Memory B cell (primary cell): ENCODE measurements at regions not wholly inside any gene's neighbourhood (a gene's known extent, or its start where the extent isn't known, plus 50 kb on each side); places are given as distances from the start of the nearest gene placed in this dataset.
"Not testable (repeated sequence)": the region's sequence is repeated elsewhere in the genome, so short reads cannot be mapped to it uniquely, and the experiment has no call there.

Experiments used
- ATAC-seq: fragments of 150-1000 bp; cut with Tn5 transposase; 2 replicates; pipeline ENCODE4 v1.10.0; 2021; ENCODE audit warnings: low read depth, mild to moderate bottlenecking, moderate library complexity
- DNase-seq, 2 donors: peaks; one replicate each; pipeline ENCODE4 v3.0.0; 2022; ENCODE audit warnings: low spot score in 2 of 2
- H3K27ac Mint-ChIP-seq: one replicate; pipeline ENCODE4 v1.8.0; 2022; ENCODE audit warnings: mild to moderate bottlenecking, moderate library complexity, mixed read lengths
- H3K27me3 Mint-ChIP-seq: one replicate; pipeline ENCODE4 v1.8.0; 2022; ENCODE audit warnings: mixed read lengths
- H3K36me3 Mint-ChIP-seq: one replicate; pipeline ENCODE4 v1.8.0; 2022; ENCODE audit warnings: mild to moderate bottlenecking, mixed read lengths
- H3K4me1 Mint-ChIP-seq: one replicate; pipeline ENCODE4 v1.8.0; 2022; ENCODE audit warnings: mixed read lengths
- H3K4me3 Mint-ChIP-seq: one replicate; pipeline ENCODE4 v1.8.0; 2022; ENCODE audit warnings: mild to moderate bottlenecking, moderate library complexity, mixed read lengths
- H3K9me3 Mint-ChIP-seq: one replicate; pipeline ENCODE4 v1.8.0; 2022; ENCODE audit warnings: mixed read lengths

- H3K4me3 Mint-ChIP-seq, ATAC-seq, DNase-seq, H3K27ac Mint-ChIP-seq, H3K36me3 Mint-ChIP-seq, H3K4me1 Mint-ChIP-seq, H3K27me3 Mint-ChIP-seq, H3K9me3 Mint-ChIP-seq: not testable (repeated sequence)
These were observed 149.2 kb downstream of the PCDH7 start for GRCh38 chr4:30869387-30869786.

GRCh38 chr4:30870513-30870912, 150.3 kb downstream of the PCDH7 start:
- H3K4me3 Mint-ChIP-seq, result no peak overlapping the region
- DNase-seq, result no peak
- no peaks in the 10 kb centered on the region for H3K27me3 Mint-ChIP-seq
- no peak overlapping the region for H3K27ac Mint-ChIP-seq
- H3K4me1 Mint-ChIP-seq, result no peaks in the 10 kb centered on the region
- ATAC-seq, result no peak
- no peaks in the 10 kb centered on the region for H3K36me3 Mint-ChIP-seq
- peaks cover 4% of the 10 kb centered on the region for H3K9me3 Mint-ChIP-seq

GRCh38 chr4:30875658-30876269, 155.6 kb downstream of the PCDH7 start:
- no peaks in the 10 kb centered on the region for H3K27me3 Mint-ChIP-seq

DNA sequence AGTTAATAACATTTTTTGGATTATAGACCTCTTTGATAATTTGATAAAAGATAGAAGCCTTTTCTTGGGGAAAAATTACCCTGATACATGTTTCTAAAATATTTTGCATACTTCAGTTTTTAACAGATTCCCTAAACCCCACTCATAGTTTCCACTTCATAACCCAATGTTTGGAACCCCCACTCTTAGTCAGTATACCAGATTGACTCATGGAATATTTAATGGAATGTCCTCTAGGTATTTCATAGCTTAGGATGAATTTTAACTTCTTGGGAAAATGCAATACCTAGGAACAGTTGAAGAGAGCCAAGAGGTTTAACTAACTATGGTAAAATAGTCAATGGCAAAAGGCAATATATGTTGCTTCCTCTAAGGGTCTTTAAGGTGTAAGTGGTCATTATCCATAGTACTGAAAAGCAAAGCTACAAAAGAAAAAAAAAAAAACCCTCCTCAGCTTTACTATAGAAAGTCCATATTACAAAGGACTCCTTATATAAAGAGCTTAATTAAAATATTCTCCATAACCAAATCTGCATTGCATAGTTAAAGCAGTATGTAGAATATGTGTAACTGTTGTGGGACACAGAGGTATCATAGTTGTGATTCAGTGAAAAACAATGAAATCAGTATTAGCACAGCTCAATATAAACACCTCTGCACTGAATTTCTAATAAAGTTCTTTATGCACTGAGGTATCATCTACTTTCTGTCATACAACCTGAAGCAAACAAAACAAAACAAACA, 159.9 kb downstream of the PCDH7 start:
- Mint-ChIP-seq H3K27me3 (no peaks in the 10 kb centered on the region), H3K4me3 (no peak overlapping the region), H3K36me3 (no peaks in the 10 kb centered on the region), H3K27ac (no peak overlapping the region), H3K4me1 (peaks cover 2% of the 10 kb centered on the region), H3K9me3 (peaks cover 4% of the 10 kb centered on the region)
- DNase-seq, result no peak
- no peak for ATAC-seq

More at GRCh38 chr4:30875658-30876269, 155.6 kb downstream of the PCDH7 start:
- Mint-ChIP-seq H3K27ac (no peak overlapping the region), H3K4me1 (no peaks in the 10 kb centered on the region), H3K36me3 (no peaks in the 10 kb centered on the region), H3K4me3 (no peak overlapping the region), H3K9me3 (peaks cover 5% of the 10 kb centered on the region)
- ATAC-seq (no peak), DNase-seq (no peak)

DNA sequence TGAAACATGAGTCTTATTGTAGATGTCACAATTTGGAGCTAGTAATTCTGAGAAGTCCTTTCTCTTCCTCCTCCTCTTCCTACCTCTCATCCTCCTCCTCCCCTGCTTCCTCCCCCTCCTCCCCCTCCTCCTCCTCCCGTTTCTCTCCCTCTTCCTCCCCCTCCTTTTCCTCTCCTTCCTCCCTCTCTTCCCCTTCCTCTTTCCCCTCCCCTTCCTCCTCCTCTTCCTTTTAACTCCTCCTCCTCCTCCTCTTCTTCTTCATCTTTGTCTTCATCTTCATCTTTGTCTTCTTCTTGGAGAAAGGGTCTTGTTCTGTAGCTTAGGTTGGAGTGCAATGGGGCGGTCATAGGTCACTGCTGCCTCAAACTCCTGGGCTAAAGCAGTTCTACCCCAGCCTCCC, 161.8 kb downstream of the PCDH7 start:
- Mint-ChIP-seq H3K27me3 (no peaks in the 10 kb centered on the region), H3K9me3 (peaks cover 4% of the 10 kb centered on the region), H3K27ac (no peak overlapping the region), H3K36me3 (no peaks in the 10 kb centered on the region), H3K4me3 (no peak overlapping the region), H3K4me1 (peaks cover 2% of the 10 kb centered on the region)
- DNase-seq (no peak), ATAC-seq (no peak)

- Mint-ChIP-seq H3K27me3 (no peaks in the 10 kb centered on the region), H3K27ac (no peak overlapping the region), H3K4me3 (no peak overlapping the region), H3K36me3 (no peaks in the 10 kb centered on the region), H3K9me3 (peaks cover 4% of the 10 kb centered on the region), H3K4me1 (peaks cover 2% of the 10 kb centered on the region)
- DNase-seq, result no peak
- no peak for ATAC-seq
These were observed 162.3 kb downstream of the PCDH7 start for GRCh38 chr4:30882443-30882842.

GRCh38 chr4:30882995-30883675, 163.0 kb downstream of the PCDH7 start:
- DNase-seq, result no peak
- ATAC-seq, result no peak
- Mint-ChIP-seq H3K9me3 (peaks cover 4% of the 10 kb centered on the region), H3K36me3 (no peaks in the 10 kb centered on the region), H3K4me1 (peaks cover 2% of the 10 kb centered on the region), H3K27ac (no peak overlapping the region), H3K27me3 (no peaks in the 10 kb centered on the region), H3K4me3 (no peak overlapping the region)

DNA sequence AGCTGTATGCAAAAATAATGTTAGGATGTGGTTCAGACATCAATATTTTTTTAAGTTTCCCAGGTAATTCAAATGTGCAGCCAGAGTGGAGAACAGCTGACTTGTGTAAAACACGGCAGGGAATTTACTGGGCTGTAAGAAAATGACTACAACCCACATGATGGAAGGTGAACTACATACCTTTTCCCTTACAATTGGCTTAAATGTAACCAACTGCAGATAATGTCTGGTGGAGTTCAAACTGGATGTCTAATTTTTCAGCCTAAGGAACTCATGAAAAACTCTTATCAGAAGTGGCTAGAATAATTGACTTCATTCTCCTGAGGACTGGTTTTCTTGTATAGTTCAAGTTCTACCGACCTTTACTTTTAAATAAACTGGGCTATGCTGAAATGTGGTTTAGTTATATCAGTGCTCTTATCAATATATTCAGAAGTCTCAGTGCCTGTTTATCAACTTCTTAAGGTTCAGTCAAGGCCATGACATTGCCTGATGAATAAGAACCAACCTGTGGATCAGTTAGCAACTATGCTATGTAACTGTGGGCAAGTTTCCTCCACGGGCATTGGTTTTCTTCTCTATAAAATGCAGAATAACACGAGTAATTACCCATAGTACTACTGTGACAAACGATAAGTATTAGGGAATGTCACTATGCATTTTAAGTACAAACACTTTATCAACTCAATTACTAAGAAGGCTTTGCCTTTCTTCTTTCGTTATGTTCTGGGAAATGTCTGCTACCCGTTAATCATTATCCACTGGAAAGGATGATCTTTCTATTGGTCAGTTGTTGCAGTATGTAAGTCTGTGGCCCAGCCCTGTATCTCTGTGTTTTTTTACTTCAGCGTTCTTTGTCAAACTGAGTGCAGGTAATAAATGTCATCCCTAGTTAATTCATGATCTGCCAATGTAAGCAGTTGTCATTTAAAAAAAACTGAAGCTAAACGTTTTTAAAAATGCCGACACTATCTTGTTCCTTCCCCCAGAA, 181.6 kb downstream of the PCDH7 start:
- ATAC-seq (no peak), DNase-seq (no peak)
- H3K36me3 Mint-ChIP-seq, result no peaks in the 10 kb centered on the region
- H3K27me3 Mint-ChIP-seq, result no peaks in the 10 kb centered on the region
- H3K4me3 Mint-ChIP-seq, result no peak overlapping the region
- no peak overlapping the region for H3K27ac Mint-ChIP-seq
- H3K9me3 Mint-ChIP-seq, result peaks cover 3% of the 10 kb centered on the region
- no peaks in the 10 kb centered on the region for H3K4me1 Mint-ChIP-seq

- Mint-ChIP-seq H3K27ac (no peak overlapping the region), H3K36me3 (no peaks in the 10 kb centered on the region), H3K4me1 (no peaks in the 10 kb centered on the region), H3K9me3 (peaks cover 3% of the 10 kb centered on the region), H3K27me3 (no peaks in the 10 kb centered on the region), H3K4me3 (no peak overlapping the region)
- DNase-seq (no peak), ATAC-seq (no peak)
These were observed 183.5 kb downstream of the PCDH7 start for GRCh38 chr4:30903502-30904214.

GRCh38 chr4:30904215-30904555, 184.0 kb downstream of the PCDH7 start:
- H3K27ac Mint-ChIP-seq, result no peak overlapping the region
- peaks cover 3% of the 10 kb centered on the region for H3K9me3 Mint-ChIP-seq
- H3K27me3 Mint-ChIP-seq, result no peaks in the 10 kb centered on the region
- H3K36me3 Mint-ChIP-seq, result no peaks in the 10 kb centered on the region
- DNase-seq (no peak), ATAC-seq (no peak)
- no peak overlapping the region for H3K4me3 Mint-ChIP-seq
- no peaks in the 10 kb centered on the region for H3K4me1 Mint-ChIP-seq

DNA sequence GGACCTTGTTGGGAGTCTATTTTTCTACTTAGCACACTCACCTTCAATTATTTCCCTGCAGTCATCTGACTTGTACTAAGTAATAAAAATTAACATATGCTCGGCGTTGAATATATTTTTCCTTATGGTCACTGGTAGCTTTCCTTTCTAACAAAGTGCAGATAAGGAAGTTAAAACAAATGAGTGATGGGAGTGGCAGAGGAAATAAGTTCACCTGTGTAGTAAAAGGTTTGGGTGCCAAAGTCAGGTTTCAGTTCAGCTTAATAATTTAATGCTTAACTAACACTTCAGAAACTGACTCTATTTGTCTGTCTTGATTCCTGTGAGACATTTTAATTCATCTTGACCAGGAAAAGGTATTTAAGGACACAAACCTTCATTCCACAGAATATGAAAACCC, 184.4 kb downstream of the PCDH7 start:
- Mint-ChIP-seq H3K36me3 (no peaks in the 10 kb centered on the region), H3K27me3 (no peaks in the 10 kb centered on the region), H3K4me1 (no peaks in the 10 kb centered on the region), H3K9me3 (peaks cover 3% of the 10 kb centered on the region), H3K4me3 (no peak overlapping the region), H3K27ac (no peak overlapping the region)
- no peak for DNase-seq
- ATAC-seq, result no peak

DNA sequence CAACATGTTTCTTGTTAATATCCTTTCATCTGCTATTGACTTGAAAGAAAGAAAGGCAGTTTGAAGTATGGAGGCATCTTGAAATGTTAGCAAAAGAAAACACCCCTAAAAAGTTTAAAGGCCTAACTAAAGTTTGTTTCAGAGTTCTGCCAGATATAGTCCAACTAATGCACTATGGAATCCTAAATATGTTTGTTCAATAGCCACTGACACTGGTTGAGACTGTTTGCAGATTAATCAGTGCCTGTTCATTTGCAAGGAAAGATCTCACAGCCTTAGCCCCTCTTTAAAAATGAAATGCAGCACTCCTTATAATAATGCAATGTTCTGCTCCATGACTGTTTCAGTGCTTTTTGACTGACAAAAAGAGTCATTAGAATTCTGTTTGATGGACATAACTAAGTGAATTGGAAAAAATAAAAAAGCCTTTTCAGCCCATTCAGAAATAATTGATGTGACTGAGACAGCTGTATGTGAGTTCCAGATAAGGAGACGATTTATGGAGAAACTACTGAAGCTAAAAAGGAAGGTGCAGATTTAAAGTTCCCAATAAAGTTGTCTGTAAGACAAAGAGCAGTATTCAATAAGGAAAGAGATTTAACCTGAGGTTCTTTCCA, 192.0 kb downstream of the PCDH7 start:
- no peak for DNase-seq
- no peak overlapping the region for H3K27ac Mint-ChIP-seq
- H3K4me3 Mint-ChIP-seq, result no peak overlapping the region
- no peak for ATAC-seq
- no peaks in the 10 kb centered on the region for H3K27me3 Mint-ChIP-seq
- H3K9me3 Mint-ChIP-seq, result peaks cover 5% of the 10 kb centered on the region
- no peaks in the 10 kb centered on the region for H3K36me3 Mint-ChIP-seq
- no peaks in the 10 kb centered on the region for H3K4me1 Mint-ChIP-seq
